SIG-M5 treated with dmso at 0.1 percent for 504 hours (cell line): ENCODE measurements at regions not wholly inside any gene's neighbourhood (a gene's known extent, or its start where the extent isn't known, plus 50 kb on each side); places are given as distances from the start of the nearest gene placed in this dataset.
"Not testable (repeated sequence)": the region's sequence is repeated elsewhere in the genome, so short reads cannot be mapped to it uniquely, and the experiment has no call there.

ENCODE experiments used
- DNase-seq: peaks from one replicate; lab custom pipeline; 2025; ENCODE audit not compliant: unreplicated experiment; lab: John Stamatoyannopoulos, UW

- no peak for DNase-seq
These were observed 607.2 kb upstream of the KCND2 start for GRCh38 chr7:119665796-119666195.

- no peak for DNase-seq
These were observed 591.6 kb upstream of the KCND2 start for GRCh38 chr7:119681336-119681735.

DNA sequence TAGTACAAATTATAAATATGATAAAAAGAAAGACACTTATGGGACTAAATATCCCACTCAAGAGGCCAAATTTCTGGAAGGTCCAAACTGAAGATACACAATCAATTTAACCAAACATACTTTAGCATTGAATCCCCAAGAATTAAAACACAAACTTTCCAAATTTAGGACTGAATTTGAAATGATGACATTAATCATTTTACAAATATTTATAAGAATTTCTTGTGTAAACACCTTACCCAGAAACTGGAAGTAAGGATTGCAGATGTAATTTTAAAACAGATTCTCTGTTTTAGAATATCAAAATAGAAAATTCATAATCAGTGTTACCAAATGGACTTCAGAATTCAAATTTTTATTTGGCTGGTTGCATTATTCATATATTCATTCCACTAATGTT lies 588.2 kb upstream of the KCND2 start:
- DNase-seq, result no peak

- no peak for DNase-seq
These were observed 587.1 kb upstream of the KCND2 start for GRCh38 chr7:119685906-119686305.

DNA sequence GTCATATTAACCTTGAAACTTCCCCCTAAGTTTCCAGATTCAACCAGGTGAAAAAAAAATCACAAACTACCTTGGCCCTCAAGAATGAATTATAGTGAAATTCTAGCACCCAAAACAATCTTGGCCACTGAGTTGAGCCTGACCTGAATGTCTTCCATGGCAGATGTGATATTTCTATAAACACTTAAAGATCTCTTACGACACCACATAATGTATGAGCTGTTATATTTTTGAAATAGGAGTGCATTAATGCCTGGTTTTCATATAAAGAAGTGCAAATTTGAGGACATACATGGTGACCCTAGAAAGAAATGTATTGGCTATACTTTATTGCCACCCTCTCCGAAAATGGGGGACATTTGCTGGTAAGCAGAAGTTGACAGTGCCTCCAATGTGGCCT lies 584.1 kb upstream of the KCND2 start:
- no peak for DNase-seq

- no peak for DNase-seq
These were observed 580.4 kb upstream of the KCND2 start for GRCh38 chr7:119692541-119692940.

GRCh38 chr7:119694506-119694905 lies 578.5 kb upstream of the KCND2 start:
- DNase-seq, result no peak

GRCh38 chr7:119696336-119696735 lies 576.6 kb upstream of the KCND2 start:
- DNase-seq, result no peak

GRCh38 chr7:119703895-119704294 lies 569.1 kb upstream of the KCND2 start:
- DNase-seq, result no peak

DNA sequence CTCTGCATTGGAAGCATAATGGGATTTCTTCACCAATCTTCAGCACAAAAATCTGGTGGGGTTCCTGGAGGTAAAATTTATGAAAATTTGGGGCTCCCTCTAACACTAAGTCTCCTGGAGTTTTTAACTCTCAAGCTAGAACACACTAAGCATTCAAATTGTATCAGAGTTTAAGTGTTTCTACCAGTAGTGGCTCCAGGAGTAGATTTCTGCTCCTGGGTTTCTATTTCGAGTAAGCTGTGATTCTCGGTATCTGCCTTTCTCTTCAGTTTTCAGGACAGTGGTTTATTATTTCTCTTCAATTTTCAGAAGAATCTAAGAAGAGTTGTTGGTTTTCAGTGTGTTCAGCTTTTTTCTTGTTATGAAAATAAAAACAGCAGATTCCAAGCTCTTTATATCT lies 566.4 kb upstream of the KCND2 start:
- no peak for DNase-seq

DNA sequence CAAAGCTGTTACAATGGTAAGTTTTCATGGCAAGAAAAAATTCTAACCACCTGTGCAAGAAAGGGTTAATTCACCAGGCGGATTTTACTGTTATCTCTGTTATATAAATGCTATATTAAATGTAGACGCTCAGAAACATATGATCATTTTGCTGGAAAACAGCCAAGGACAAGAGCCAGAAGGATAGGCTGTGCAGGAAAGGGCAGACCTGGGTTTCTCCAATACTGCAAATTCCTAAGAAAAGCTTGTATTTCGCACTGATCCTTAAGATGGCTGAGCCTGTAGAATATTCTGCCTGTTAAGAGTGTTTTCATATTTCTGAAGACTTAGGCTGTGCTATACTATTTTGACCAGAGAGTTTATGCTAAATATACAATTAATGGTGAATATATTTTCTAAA lies 564.1 kb upstream of the KCND2 start:
- no peak for DNase-seq

DNA sequence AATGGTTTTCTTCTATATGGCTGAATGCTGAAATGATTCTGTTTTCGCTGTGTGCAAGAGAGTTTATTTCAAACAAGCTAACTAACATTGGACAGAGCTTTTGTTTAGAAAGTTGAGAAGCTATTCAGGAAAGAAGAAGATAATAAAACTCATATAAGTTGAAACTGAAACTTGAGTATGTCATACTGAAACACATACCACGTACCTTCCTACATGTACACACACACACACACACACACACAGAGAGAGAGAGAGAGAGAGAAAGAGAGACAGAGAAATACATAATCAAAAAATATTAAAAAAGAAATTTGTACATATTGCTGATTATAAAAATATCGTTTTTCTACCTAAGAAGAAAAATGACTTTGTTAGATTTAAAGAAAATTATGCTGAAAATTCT lies 561.9 kb upstream of the KCND2 start:
- DNase-seq, result no peak

GRCh38 chr7:119712886-119713462 lies 560.0 kb upstream of the KCND2 start:
- DNase-seq, result no peak

GRCh38 chr7:119713606-119714005 lies 559.4 kb upstream of the KCND2 start:
- DNase-seq, result no peak

DNA sequence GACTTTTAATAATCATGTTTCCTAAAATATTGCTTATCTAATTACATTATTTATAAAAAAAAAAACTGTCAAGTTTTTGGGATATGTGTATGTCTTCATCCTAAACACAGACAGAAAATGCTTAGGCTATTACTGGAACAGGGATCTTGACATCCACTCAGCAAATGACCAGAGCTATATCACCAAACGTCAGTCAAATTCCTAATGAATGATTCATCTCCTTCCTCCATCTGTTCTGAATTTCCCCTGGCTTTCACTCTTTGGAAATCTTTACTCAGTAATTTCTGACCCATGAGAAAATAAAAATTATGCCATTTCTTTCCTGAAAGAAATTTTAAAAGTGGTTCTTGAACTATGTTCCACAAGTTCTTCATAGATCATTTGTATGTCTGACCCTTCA lies 552.4 kb upstream of the KCND2 start:
- no peak for DNase-seq

DNA sequence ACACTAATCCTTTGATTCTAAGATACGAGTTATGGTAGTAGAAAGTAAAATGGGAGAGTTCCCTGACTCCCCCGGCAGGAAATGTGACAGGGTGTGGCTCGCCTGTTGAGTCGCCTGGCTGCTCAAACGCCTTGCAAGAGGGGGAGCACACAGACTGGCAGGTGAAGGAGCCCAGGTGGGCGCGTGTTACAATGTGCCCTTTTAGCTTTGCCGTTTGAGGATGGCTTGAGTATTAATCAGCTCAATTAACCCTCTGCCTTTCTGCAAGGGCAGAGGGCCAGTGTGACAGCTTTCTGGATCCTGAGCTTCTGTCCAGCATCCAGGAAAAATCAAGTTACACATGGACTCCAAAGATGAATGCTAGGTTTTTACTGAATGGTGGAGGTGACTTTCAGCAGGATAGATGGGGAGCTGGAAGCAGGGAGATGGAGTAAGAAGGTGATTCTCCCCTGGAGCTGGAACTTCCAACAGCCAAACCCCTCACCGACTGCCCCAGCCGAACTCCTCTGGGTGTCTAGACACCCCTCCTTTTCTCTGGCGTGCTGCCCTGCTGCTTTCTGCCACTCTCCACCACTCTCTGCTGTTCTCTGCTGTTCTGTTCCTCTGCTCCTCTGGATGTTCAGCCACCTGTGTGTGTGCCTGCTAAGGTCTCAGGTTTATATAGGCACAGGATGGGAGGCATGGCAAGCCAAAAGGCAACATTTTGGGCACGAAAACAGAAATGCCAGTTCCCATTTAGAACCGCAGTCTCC lies 548.8 kb upstream of the KCND2 start:
- no peak for DNase-seq

DNA sequence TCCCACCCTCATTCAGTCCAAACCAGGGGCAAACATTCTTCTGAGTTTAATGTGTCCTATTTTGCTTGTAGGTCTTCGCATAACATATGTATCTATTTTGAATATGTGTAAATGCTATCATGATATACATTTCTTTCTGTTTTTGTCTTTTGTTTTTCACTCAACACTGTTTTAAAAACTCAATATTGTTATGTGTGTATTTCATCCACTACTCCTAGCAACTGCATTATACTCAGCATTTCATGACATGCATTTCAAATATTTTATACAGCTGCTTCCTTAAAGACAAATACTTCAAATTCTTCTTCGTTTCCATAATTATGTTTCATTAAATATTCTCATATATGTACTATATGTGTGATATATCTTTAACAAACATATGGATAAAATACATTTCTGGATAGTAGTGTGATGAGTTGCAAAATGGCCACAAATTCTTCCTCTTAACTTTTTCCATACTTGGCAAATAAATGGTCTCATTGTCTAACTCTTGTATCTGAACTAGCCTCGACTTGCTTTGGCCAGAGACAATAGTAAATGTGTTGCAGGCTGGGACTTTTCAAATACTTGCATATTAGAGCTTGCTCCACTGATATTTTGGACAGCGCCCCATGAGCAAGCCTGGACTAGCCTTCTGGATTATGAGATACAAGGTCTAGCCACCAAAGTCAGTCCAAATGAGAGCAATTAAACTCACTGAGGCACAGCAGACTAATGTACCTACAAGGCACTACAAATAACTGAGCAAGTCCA lies 539.7 kb upstream of the KCND2 start:
- DNase-seq, result no peak

DNA sequence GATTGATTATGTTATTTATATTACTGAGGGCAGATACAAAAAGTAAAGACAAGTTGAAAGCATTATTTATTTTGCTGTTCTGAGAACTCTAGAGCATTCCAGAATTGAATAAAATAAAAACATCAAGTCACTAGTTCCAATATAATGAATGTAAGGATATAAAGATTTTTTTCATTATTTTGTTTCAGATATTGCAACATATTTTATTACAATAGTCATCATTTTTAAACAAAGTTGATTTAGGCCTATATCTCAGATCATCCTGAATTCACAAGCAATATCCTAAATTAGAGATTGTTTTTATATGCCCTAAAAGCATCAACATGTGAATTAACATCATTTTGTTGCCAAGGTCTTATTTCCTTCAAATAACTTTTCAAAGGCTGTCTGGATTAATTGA lies 535.6 kb upstream of the KCND2 start:
- no peak for DNase-seq

DNA sequence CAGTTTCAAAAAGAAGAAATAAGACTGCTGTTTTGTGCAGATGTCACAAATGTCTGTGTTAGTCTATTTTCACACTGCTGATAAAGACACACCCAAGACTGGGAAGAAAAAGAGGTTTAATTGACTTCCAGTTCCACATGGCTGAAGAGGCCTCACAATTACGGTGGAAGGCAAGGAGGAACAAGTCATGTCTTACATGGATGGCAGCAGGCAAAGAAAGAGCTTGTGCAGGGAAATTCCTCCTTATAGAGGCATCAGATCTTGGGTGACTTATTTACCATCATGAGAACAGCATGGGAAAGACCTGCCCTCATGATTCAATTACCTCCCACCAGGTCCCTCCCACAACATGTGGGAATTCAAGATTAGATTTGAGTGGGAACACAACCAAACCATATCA lies 527.7 kb upstream of the KCND2 start:
- not testable (repeated sequence) for DNase-seq

- no peak for DNase-seq
These were observed 524.6 kb upstream of the KCND2 start for GRCh38 chr7:119748251-119748860.

DNA sequence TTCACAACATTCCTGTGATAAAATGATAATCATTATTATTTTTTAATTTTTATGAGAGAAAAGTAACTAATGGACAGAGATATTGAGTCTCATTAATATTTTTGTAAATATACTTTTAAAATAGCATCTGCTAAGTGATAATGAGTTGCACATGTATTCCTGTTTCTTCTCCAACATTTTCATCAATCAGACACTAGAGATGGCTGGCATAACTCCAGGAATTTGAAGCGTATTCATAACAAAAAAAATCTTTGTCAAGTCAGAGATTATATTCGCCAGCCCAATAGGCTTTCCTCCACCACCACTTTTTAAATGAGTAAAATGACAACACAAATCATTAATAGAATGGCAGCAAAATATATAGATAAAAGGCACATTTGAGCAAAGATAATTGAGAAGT lies 524.0 kb upstream of the KCND2 start:
- DNase-seq, result no peak

- no peak for DNase-seq
These were observed 516.3 kb upstream of the KCND2 start for GRCh38 chr7:119756687-119757086.
